OCI-LY7 (cell line): ENCODE measurements at regions not wholly inside any gene's neighbourhood (a gene's known extent, or its start where the extent isn't known, plus 50 kb on each side); places are given as distances from the start of the nearest gene placed in this dataset.

Experiments used
- BruUV-seq: library from RNA; stranded (reverse); fragments of 400-500 nt; replicated peaks from 2 replicates; lab custom pipeline; 2021; lab: Mats Ljungman, UMichigan
- CTCF ChIA-PET: fragments of 300-600 bp; sonication (Branson Sonifier 250); formaldehyde crosslinking; loops from one replicate; lab custom pipeline; 2022; ENCODE audit warnings: antibody characterized with exemption; ENCODE audit not compliant: unreplicated experiment; lab: Charles Lee
- POLR2A ChIA-PET: fragments of 300-600 bp; sonication (Branson Sonifier 250); formaldehyde crosslinking; loops from one replicate; lab custom pipeline; 2022; ENCODE audit warnings: antibody characterized with exemption; lab: Charles Lee
- DNase-seq: peaks from one replicate; pipeline ENCODE4 v3.0.0-alpha.2; 2015; ENCODE audit warnings: low spot score
- H2AFZ ChIP-seq: fragments of 200-600 bp; sonication (generic), shearing (Covaris generic); 2 replicates; pipeline ENCODE4 v1.6.1; 2014; ENCODE audit warnings: mild to moderate bottlenecking, antibody characterized with exemption, low read length, moderate library complexity
- H3K27ac ChIP-seq: fragments of 200-600 bp; sonication (generic); 2 replicates; pipeline ENCODE4 v1.5.1; 2014; ENCODE audit warnings: mixed run types, low read depth, mild to moderate bottlenecking, moderate library complexity, low read length, inconsistent platforms; ENCODE audit not compliant: poor library complexity, severe bottlenecking
- H3K36me3 ChIP-seq: fragments of 200-600 bp; sonication (generic); 2 replicates; pipeline ENCODE4 v1.6.1; 2014; ENCODE audit warnings: mild to moderate bottlenecking, antibody characterized with exemption, low read length, moderate library complexity, mixed read lengths; ENCODE audit not compliant: insufficient read depth
- H3K4me1 ChIP-seq: fragments of 200-600 bp; sonication (generic); 2 replicates; pipeline ENCODE4 v1.5.1; 2014; ENCODE audit warnings: mild to moderate bottlenecking, low read length; ENCODE audit not compliant: insufficient read depth, poor library complexity, severe bottlenecking
- H3K4me2 ChIP-seq: fragments of 200-600 bp; sonication (generic); 2 replicates; pipeline ENCODE4 v1.6.1; 2014; ENCODE audit warnings: mild to moderate bottlenecking, low read length
- H3K4me3 ChIP-seq: fragments of 200-600 bp; sonication (generic); 2 replicates; pipeline ENCODE4 v1.5.1; 2014; ENCODE audit warnings: mild to moderate bottlenecking, low read depth, low read length; ENCODE audit not compliant: poor library complexity, severe bottlenecking
- H3K79me2 ChIP-seq: fragments of 200-600 bp; sonication (generic); 2 replicates; pipeline ENCODE4 v1.6.1; 2016; ENCODE audit warnings: low read depth, mild to moderate bottlenecking, low read length, moderate library complexity, mixed read lengths; ENCODE audit not compliant: insufficient read depth
- H3K9me2 ChIP-seq: fragments of 200-600 bp; sonication (generic); 2 replicates; pipeline ENCODE4 v1.6.1; 2016; ENCODE audit warnings: mild to moderate bottlenecking, low read length, mixed read lengths; ENCODE audit not compliant: insufficient read depth
- H3K9me3 ChIP-seq: fragments of 200-600 bp; sonication (generic); 2 replicates; pipeline ENCODE4 v1.6.1; 2014; ENCODE audit warnings: mild to moderate bottlenecking, mixed run types, low read length, mixed read lengths
- H4K20me1 ChIP-seq: fragments of 200-600 bp; sonication (generic); 2 replicates; pipeline ENCODE4 v1.6.1; 2014; ENCODE audit warnings: mild to moderate bottlenecking, antibody characterized with exemption, low read length, moderate library complexity, mixed read lengths; ENCODE audit not compliant: insufficient read depth
- EZH2phosphoT487 ChIP-seq: fragments of 200-600 bp; sonication (generic); IDR thresholded peaks from 2 replicates; pipeline ENCODE4 v1.6.1; 2018; ENCODE audit warnings: low read depth, borderline replicate concordance, mild to moderate bottlenecking, mixed run types, antibody characterized with exemption, low read length, moderate library complexity, mixed read lengths
- intact Hi-C: fragments of 100-400 bp; cut with micrococcal nuclease; formaldehyde crosslinking; loops from one replicate; pipeline ENCODE4 v1.10.0; 2022; ENCODE audit not compliant: unreplicated experiment
- TF ChIP-seq, protein P1 (sequence below): fragments of 200-600 bp; sonication (generic); conservative IDR thresholded peaks from 2 replicates; pipeline ENCODE4 v1.5.1; 2014; ENCODE audit warnings: mild to moderate bottlenecking, antibody characterized with exemption, low read length, moderate library complexity, mixed read lengths

DNA sequence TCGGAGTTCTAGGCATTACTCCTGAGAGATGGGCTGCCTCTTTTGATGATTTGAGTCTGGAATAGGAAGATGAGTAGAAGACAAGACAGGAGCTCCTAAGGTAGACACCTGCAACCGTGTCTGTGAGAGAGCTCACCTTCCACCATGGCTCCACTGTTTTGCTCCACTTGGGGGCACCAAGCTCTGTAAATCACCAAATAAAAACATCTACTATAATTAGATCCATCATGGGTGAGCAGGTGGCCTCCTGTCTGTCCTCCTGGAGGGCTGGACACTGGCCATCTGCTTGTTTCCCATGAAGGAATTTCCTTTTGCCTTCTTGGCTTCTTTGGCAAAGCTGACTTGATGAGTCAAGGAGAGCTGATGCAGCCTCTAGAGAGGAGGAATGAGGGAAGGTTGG is 179.0 kb downstream of the HAPSTR1 start:
- no TSS peak for BruUV-seq

GRCh38 chr16:9270941-9271340 is 179.5 kb downstream of the HAPSTR1 start:
- H3K9me2 ChIP-seq, result no peaks in the 10 kb centered on the region
- no peaks in the 10 kb centered on the region for H3K36me3 ChIP-seq
- H3K4me1 ChIP-seq, result no peaks in the 10 kb centered on the region
- no peak overlapping the region for H3K4me2 ChIP-seq
- H3K9me3 ChIP-seq, result no peaks in the 10 kb centered on the region
- no peak overlapping the region for H3K4me3 ChIP-seq
- BruUV-seq, result no TSS peak
- ChIA-PET CTCF (no interaction called here), POLR2A (no interaction called here)
- intact Hi-C loops, result no loop called here
- no peaks in the 10 kb centered on the region for H4K20me1 ChIP-seq
- DNase-seq, result no peak
- no peaks in the 10 kb centered on the region for H3K79me2 ChIP-seq
- no peak for TF ChIP-seq EZH2phosphoT487
- TF ChIP-seq, protein P1, sequence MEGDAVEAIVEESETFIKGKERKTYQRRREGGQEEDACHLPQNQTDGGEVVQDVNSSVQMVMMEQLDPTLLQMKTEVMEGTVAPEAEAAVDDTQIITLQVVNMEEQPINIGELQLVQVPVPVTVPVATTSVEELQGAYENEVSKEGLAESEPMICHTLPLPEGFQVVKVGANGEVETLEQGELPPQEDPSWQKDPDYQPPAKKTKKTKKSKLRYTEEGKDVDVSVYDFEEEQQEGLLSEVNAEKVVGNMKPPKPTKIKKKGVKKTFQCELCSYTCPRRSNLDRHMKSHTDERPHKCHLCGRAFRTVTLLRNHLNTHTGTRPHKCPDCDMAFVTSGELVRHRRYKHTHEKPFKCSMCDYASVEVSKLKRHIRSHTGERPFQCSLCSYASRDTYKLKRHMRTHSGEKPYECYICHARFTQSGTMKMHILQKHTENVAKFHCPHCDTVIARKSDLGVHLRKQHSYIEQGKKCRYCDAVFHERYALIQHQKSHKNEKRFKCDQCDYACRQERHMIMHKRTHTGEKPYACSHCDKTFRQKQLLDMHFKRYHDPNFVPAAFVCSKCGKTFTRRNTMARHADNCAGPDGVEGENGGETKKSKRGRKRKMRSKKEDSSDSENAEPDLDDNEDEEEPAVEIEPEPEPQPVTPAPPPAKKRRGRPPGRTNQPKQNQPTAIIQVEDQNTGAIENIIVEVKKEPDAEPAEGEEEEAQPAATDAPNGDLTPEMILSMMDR, result no peak
- H2AFZ ChIP-seq, result no peak overlapping the region
- H3K27ac ChIP-seq, result no peak overlapping the region

More for the DNA sequence above, 179.0 kb downstream of the HAPSTR1 start:
- Histone ChIP-seq H4K20me1 (no peaks in the 10 kb centered on the region), H3K27ac (no peak overlapping the region), H3K36me3 (no peaks in the 10 kb centered on the region), H3K4me3 (no peak overlapping the region), H3K4me2 (no peak overlapping the region), H3K9me3 (no peaks in the 10 kb centered on the region), H3K9me2 (no peaks in the 10 kb centered on the region), H2AFZ (no peak overlapping the region), H3K79me2 (no peaks in the 10 kb centered on the region), H3K4me1 (no peaks in the 10 kb centered on the region)
- DNase-seq, result no peak
- TF ChIP-seq, protein P1, result no peak
- no peak for TF ChIP-seq EZH2phosphoT487
- ChIA-PET CTCF (no interaction called here), POLR2A (no interaction called here)
- intact Hi-C loops, result no loop called here

GRCh38 chr16:9271841-9272240 is 180.4 kb downstream of the HAPSTR1 start:
- H3K27ac ChIP-seq, result no peak overlapping the region
- ChIA-PET POLR2A (interaction anchor here (0.6 kb wide), 1 partner anchor 893 kb away, joined by 4 read pairs; no protein-coding TSS in a partner anchor), CTCF (no interaction called here)
- H3K4me2 ChIP-seq, result no peak overlapping the region
- H3K4me3 ChIP-seq, result no peak overlapping the region
- no TSS peak for BruUV-seq
- H3K4me1 ChIP-seq, result no peaks in the 10 kb centered on the region
- no peaks in the 10 kb centered on the region for H3K9me3 ChIP-seq
- H3K9me2 ChIP-seq, result no peaks in the 10 kb centered on the region
- no peaks in the 10 kb centered on the region for H3K36me3 ChIP-seq
- DNase-seq, result no peak
- TF ChIP-seq EZH2phosphoT487, result no peak
- TF ChIP-seq, protein P1, result no peak
- H2AFZ ChIP-seq, result no peak overlapping the region
- intact Hi-C loops, result no loop called here
- no peaks in the 10 kb centered on the region for H4K20me1 ChIP-seq
- no peaks in the 10 kb centered on the region for H3K79me2 ChIP-seq
